SK-N-SH (cell line): ENCODE measurements at regions not wholly inside any gene's neighbourhood (a gene's known extent, or its start where the extent isn't known, plus 50 kb on each side); places are given as distances from the start of the nearest gene placed in this dataset.

Experiments
- CTCF ChIA-PET: fragments of 300-600, 350-600 bp; formaldehyde crosslinking; extraction: SDS; loops from one replicate; lab custom pipeline; 2021; lab: Yijun Ruan, JAX
- POLR2A ChIA-PET: fragments of 350-600 bp; sonication (Branson Sonifier 250); formaldehyde crosslinking; extraction: SDS; loops from one replicate; lab custom pipeline; 2020; ENCODE audit warnings: antibody characterized with exemption, inconsistent platforms; lab: Yijun Ruan, JAX
- DNase-seq: peaks from one replicate; pipeline ENCODE4 v3.0.0; 2012
- H2AFZ ChIP-seq: fragments of 200-600 bp; sonication (generic); 2 replicates; pipeline ENCODE4 v1.8.1; 2016; ENCODE audit warnings: antibody characterized with exemption, mild to moderate bottlenecking, low read depth
- H3F3A ChIP-seq: fragments of 200-600 bp; sonication (generic); replicated peaks from 2 replicates; pipeline ENCODE3; 2016; ENCODE audit warnings: antibody characterized with exemption, mild to moderate bottlenecking; ENCODE audit not compliant: insufficient read depth
- H3K27ac ChIP-seq, 2 experiments: fragments of 200-500 bp in 1 of 2; fragments of 200-600 bp in 1 of 2; sonication (Bioruptor generic) in 1 of 2; sonication (generic), shearing (Covaris generic) in 1 of 2; 2 replicates each; pipeline versions ENCODE4 v1.5.1 to v1.6.1; 2014 to 2016; ENCODE audit warnings: low read depth in 2 of 2, inconsistent platforms in 1 of 2, low read length in 1 of 2, mild to moderate bottlenecking in 1 of 2, mixed read lengths in 1 of 2
- H3K27me3 ChIP-seq: fragments of 200-600 bp; sonication (generic), shearing (Covaris generic); 2 replicates; pipeline ENCODE4 v1.6.1; 2016; ENCODE audit warnings: mixed run types; ENCODE audit not compliant: insufficient read depth
- H3K36me3 ChIP-seq, 2 experiments: fragments of 200-500 bp in 1 of 2; fragments of 200-600 bp in 1 of 2; sonication (Bioruptor generic) in 1 of 2; sonication (generic) in 1 of 2; replicated peaks in 1 of 2; 2 replicates each; pipeline versions ENCODE3 to v1.5.1; 2014 to 2016; ENCODE audit warnings: low read length in 1 of 2, mild to moderate bottlenecking in 1 of 2; ENCODE audit not compliant: insufficient read depth in 2 of 2, control insufficient read depth in 1 of 2
- H3K4me1 ChIP-seq, 2 experiments: fragments of 200-500 bp in 1 of 2; fragments of 200-600 bp in 1 of 2; sonication (Bioruptor generic) in 1 of 2; sonication (generic), shearing (Covaris generic) in 1 of 2; 2 replicates each; pipeline versions ENCODE4 v1.5.1 to v1.6.1; 2014 to 2016; ENCODE audit warnings: low read depth in 1 of 2, low read length in 1 of 2, mixed run types in 1 of 2; ENCODE audit not compliant: insufficient read depth in 2 of 2, control insufficient read depth in 1 of 2
- H3K4me2 ChIP-seq: fragments of 200-600 bp; sonication (generic), shearing (Covaris generic); 2 replicates; pipeline ENCODE4 v1.6.1; 2017; ENCODE audit warnings: mixed run types
- H3K4me3 ChIP-seq, 2 experiments: fragments of 200-500 bp in 1 of 2; fragments of 200-600 bp in 1 of 2; sonication (Bioruptor generic) in 1 of 2; sonication (generic), shearing (Covaris generic) in 1 of 2; 2 replicates each; pipeline versions ENCODE4 v1.5.1 to v1.8.1; 2014 to 2016; ENCODE audit warnings: low read depth in 2 of 2, inconsistent platforms in 1 of 2, low read length in 1 of 2, mild to moderate bottlenecking in 1 of 2, mixed read lengths in 1 of 2, moderate library complexity in 1 of 2
- H3K79me2 ChIP-seq: fragments of 200-600 bp; sonication (generic); 2 replicates; pipeline ENCODE4 v1.8.1; 2017; ENCODE audit warnings: mild to moderate bottlenecking; ENCODE audit not compliant: insufficient read depth
- H3K9ac ChIP-seq: fragments of 200-600 bp; sonication (generic); 2 replicates; pipeline ENCODE4 v1.6.1; 2017; ENCODE audit warnings: mixed run types
- H3K9me2 ChIP-seq: fragments of 200-600 bp; sonication (generic); 2 replicates; pipeline ENCODE4 v1.6.1; 2017; ENCODE audit warnings: mixed run types
- H3K9me3 ChIP-seq: fragments of 200-600 bp; sonication (generic); 2 replicates; pipeline ENCODE4 v1.6.1; 2017; ENCODE audit warnings: mixed run types, mild to moderate bottlenecking, moderate library complexity
- H4K20me1 ChIP-seq: fragments of 200-600 bp; sonication (generic); 2 replicates; pipeline ENCODE4 v1.6.1; 2017; ENCODE audit warnings: mild to moderate bottlenecking, mixed run types; ENCODE audit not compliant: insufficient read depth
- CHD2 ChIP-seq: fragments of 150-350 bp; IDR thresholded peaks from 2 replicates; pipeline ENCODE4 v1.6.1; 2018; ENCODE audit warnings: low read length; ENCODE audit not compliant: partially characterized antibody
- CTCF ChIP-seq: fragments of 200-600 bp; sonication (generic); IDR thresholded peaks from 2 replicates; pipeline ENCODE4 v1.6.1; 2017; ENCODE audit warnings: antibody characterized with exemption, mild to moderate bottlenecking, moderate library complexity
- ELF1 ChIP-seq: IDR thresholded peaks from 2 replicates; pipeline ENCODE4 v1.4.0; 2012
- EP300 ChIP-seq, 2 experiments: IDR thresholded peaks; 2 replicates each; pipeline versions ENCODE4 v1.4.0 to v1.6.1; 2012; ENCODE audit warnings: borderline replicate concordance in 1 of 2, low read depth in 1 of 2, low read length in 1 of 2
- FOSL2 ChIP-seq: IDR thresholded peaks from 2 replicates; pipeline ENCODE4 v1.4.0; 2012; ENCODE audit warnings: low read depth, mild to moderate bottlenecking, moderate library complexity, borderline replicate concordance
- GATA2 ChIP-seq: sonication (generic); formaldehyde crosslinking; IDR thresholded peaks from 2 replicates; pipeline ENCODE4 v1.5.0; 2020; ENCODE audit warnings: mild to moderate bottlenecking, missing genetic modification reagents
- MEF2A ChIP-seq: IDR thresholded peaks from 2 replicates; pipeline ENCODE4 v1.4.0; 2012; ENCODE audit warnings: low read depth, borderline replicate concordance
- MXI1 ChIP-seq: IDR thresholded peaks from 2 replicates; pipeline ENCODE4 v1.6.1; 2012; ENCODE audit warnings: mild to moderate bottlenecking, low read depth, low read length, improper control_type of control experiment
- NRF1 ChIP-seq: IDR thresholded peaks from 2 replicates; pipeline ENCODE4 v1.6.1; 2012; ENCODE audit warnings: low read depth, mild to moderate bottlenecking, low read length
- POLR2AphosphoS5 ChIP-seq: IDR thresholded peaks from 2 replicates; pipeline ENCODE4 v1.6.1; 2012; ENCODE audit warnings: low read depth, low read length
- RCOR1 ChIP-seq: fragments of 150-350 bp; IDR thresholded peaks from 2 replicates; pipeline ENCODE4 v1.6.1; 2017; ENCODE audit warnings: antibody characterized with exemption, low read length
- RXRA ChIP-seq: IDR thresholded peaks from 2 replicates; pipeline ENCODE4 v1.4.0; 2012; ENCODE audit warnings: low read depth, mild to moderate bottlenecking, borderline replicate concordance
- SMC3 ChIP-seq: IDR thresholded peaks from 2 replicates; pipeline ENCODE4 v1.6.1; 2012; ENCODE audit warnings: low read depth, low read length, improper control_type of control experiment
- TAF1 ChIP-seq: IDR thresholded peaks from 2 replicates; pipeline ENCODE4 v1.6.1; 2012; ENCODE audit warnings: low read depth, mild to moderate bottlenecking, low read length, moderate library complexity, borderline replicate concordance
- TCF12 ChIP-seq: IDR thresholded peaks from 2 replicates; pipeline ENCODE4 v1.4.0; 2012
- USF1 ChIP-seq: IDR thresholded peaks from 2 replicates; pipeline ENCODE4 v1.4.0; 2012; ENCODE audit warnings: low read depth, borderline replicate concordance
- ZBTB33 ChIP-seq: IDR thresholded peaks from 2 replicates; pipeline ENCODE4 v1.4.0; 2012; ENCODE audit warnings: low read depth, borderline replicate concordance
- WGBS: methylation state at CpG from one replicate; pipeline ENCODE4 v1.1.6; 2017; ENCODE audit warnings: low lambda C conversion rate; 5-methylcytosine and 5-hydroxymethylcytosine counted together

- ChIA-PET POLR2A (no interaction called here), CTCF (no interaction called here)
- Histone ChIP-seq H3K79me2 (no peaks in the 10 kb centered on the region), H2AFZ (no peak overlapping the region), H3K9me3 (no peaks in the 10 kb centered on the region), H3K4me3 (no peak overlapping the region), H3K4me1 (no peaks in the 10 kb centered on the region)
- TF ChIP-seq RXRA, result no peak
- no peak for TF ChIP-seq MXI1
- no peak for TF ChIP-seq NRF1
- TF ChIP-seq POLR2AphosphoS5, result no peak
- TF ChIP-seq SMC3, result no peak
- TF ChIP-seq ZBTB33, result no peak
- no peak for TF ChIP-seq MEF2A
- no peak for TF ChIP-seq RCOR1
- no peak for TF ChIP-seq ELF1
- TF ChIP-seq CHD2, result no peak
- TF ChIP-seq TAF1, result no peak
- TF ChIP-seq, all 33 proteins: peak for 0
- H3K36me3 ChIP-seq, result no peaks in the 10 kb centered on the region
- H3K9ac ChIP-seq, result no peak overlapping the region
- H3K9me2 ChIP-seq, result no peaks in the 10 kb centered on the region
- no peak overlapping the region for H3K27ac ChIP-seq
- no peaks in the 10 kb centered on the region for H4K20me1 ChIP-seq
- DNase-seq, result no peak
- H3K4me2 ChIP-seq, result no peak overlapping the region
- no peaks in the 10 kb centered on the region for H3K27me3 ChIP-seq
- WGBS, result 31% methylated on average over 3 of the region's 3 CpGs
- no peaks in the 10 kb centered on the region for H3F3A ChIP-seq
Observed at GRCh38 chr1:106912131-106912530, 144.3 kb upstream of the PRMT6 start.

- Histone ChIP-seq H3K9me2 (no peaks in the 10 kb centered on the region), H3K36me3 (no peaks in the 10 kb centered on the region), H3K79me2 (no peaks in the 10 kb centered on the region; the same call in 1 of the 2 replicates), H4K20me1 (no peaks in the 10 kb centered on the region), H3K4me3 (no peak overlapping the region), H3K27ac (no peak overlapping the region), H3K9me3 (no peaks in the 10 kb centered on the region), H3K4me2 (no peak overlapping the region), H3K4me1 (peaks cover 0 to 10% of the 10 kb centered on the region in 2 experiments; a peak in 1 of 4 replicates), H2AFZ (no peak overlapping the region), H3K27me3 (no peaks in the 10 kb centered on the region), H3K9ac (no peak overlapping the region), H3F3A (no peaks in the 10 kb centered on the region)
- POLR2A ChIA-PET, result no interaction called here
- no peak for DNase-seq
- TF ChIP-seq USF1 (no peak), SMC3 (no peak), TCF12 (no peak), EP300 (IDR thresholded peaks at IDR 0.05; ENCODE audit: borderline replicate concordance in 1 of 2, low read depth in 1 of 2, low read length in 1 of 2) (no peak), CTCF (no peak), RXRA (no peak), FOSL2 (no peak), GATA2 (CRISPR knock-in tag) (no peak)
- CTCF ChIA-PET, result interaction anchor here (0.7 kb wide), 1 partner anchor 303 kb away, joined by 3 read pairs; no protein-coding TSS in a partner anchor
Observed at GRCh38 chr1:106921186-106921585, 135.3 kb upstream of the PRMT6 start.
